IPS-NIHi7 (cell line): ENCODE measurements at regions not wholly inside any gene's neighbourhood (a gene's known extent, or its start where the extent isn't known, plus 50 kb on each side); places are given as distances from the start of the nearest gene placed in this dataset.
A peak's percentile ranks its signal among the peaks of the same experiment; 100 is the strongest.
"Not testable (repeated sequence)": the region's sequence is repeated elsewhere in the genome, so short reads cannot be mapped to it uniquely, and the experiment has no call there.

Experiments used
- DNase-seq: peaks from one replicate; pipeline ENCODE4 v3.0.0; 2012; ENCODE audit warnings: mixed read lengths; ENCODE audit errors: extremely low spot score

GRCh38 chr10:29204070-29204800, 84.6 kb upstream of the LYZL1 start:
- peak; percentile 77 for DNase-seq

- DNase-seq, result no peak
These were observed 83.1 kb upstream of the LYZL1 start for GRCh38 chr10:29205787-29206186.

- DNase-seq, result no peak
These were observed 80.0 kb upstream of the LYZL1 start for GRCh38 chr10:29208845-29209244.

- no peak for DNase-seq
These were observed 79.0 kb upstream of the LYZL1 start for GRCh38 chr10:29209830-29210229.

- DNase-seq, result no peak
These were observed 78.5 kb upstream of the LYZL1 start for GRCh38 chr10:29210266-29210868.

- DNase-seq, result no peak
These were observed 76.3 kb upstream of the LYZL1 start for GRCh38 chr10:29212597-29212996.

GRCh38 chr10:29214551-29214950, 74.3 kb upstream of the LYZL1 start:
- DNase-seq, result no peak

GRCh38 chr10:29217292-29217738, 71.6 kb upstream of the LYZL1 start:
- no peak for DNase-seq

- no peak for DNase-seq
These were observed 65.5 kb upstream of the LYZL1 start for GRCh38 chr10:29223326-29223725.

GRCh38 chr10:29224631-29225030, 64.2 kb upstream of the LYZL1 start:
- DNase-seq, result no peak

GRCh38 chr10:29227201-29227600, 61.7 kb upstream of the LYZL1 start:
- DNase-seq, result no peak

GRCh38 chr10:29228562-29228961, 60.3 kb upstream of the LYZL1 start:
- DNase-seq, result no peak

GRCh38 chr10:29229258-29229705, 59.6 kb upstream of the LYZL1 start:
- no peak for DNase-seq

GRCh38 chr10:29236910-29237309, 52.0 kb upstream of the LYZL1 start:
- not testable (repeated sequence) for DNase-seq

GRCh38 chr10:29237786-29238185, 51.1 kb upstream of the LYZL1 start:
- DNase-seq, result no peak

- no peak for DNase-seq
These were observed 50.2 kb upstream of the LYZL1 start for GRCh38 chr10:29238523-29239135.
